K562 (cell line): ENCODE measurements at regions not wholly inside any gene's neighbourhood (a gene's known extent, or its start where the extent isn't known, plus 50 kb on each side); places are given as distances from the start of the nearest gene placed in this dataset.

Source experiments
- ATAC-seq: fragments of 200-7000 bp; cut with Tn5 transposase; 3 replicates; pipeline ENCODE4 v1.9.1; 2020; ENCODE audit warnings: moderate library complexity
- BruUV-seq: library from RNA; stranded (reverse); fragments of 400-500 nt; replicated peaks from 2 replicates; lab custom pipeline; 2021; lab: Mats Ljungman, UMichigan
- CTCF ChIA-PET: fragments of 300-600 bp; formaldehyde crosslinking; extraction: SDS; loops from one replicate; lab custom pipeline; 2021; ENCODE audit warnings: low intra/inter-chr PET ratio; lab: Yijun Ruan, JAX
- POLR2A ChIA-PET: fragments of 300-600, 350-650 bp; sonication (Branson Sonifier 250); formaldehyde crosslinking; extraction: SDS; loops from one replicate; lab custom pipeline; 2021; ENCODE audit warnings: antibody characterized with exemption, inconsistent platforms; lab: Yijun Ruan, JAX
- DNase-seq, 4 experiments: peaks; one replicate each; pipeline versions ENCODE4 v3.0.0 to v3.0.0-alpha.2; 2011 to 2018; ENCODE audit warnings: low spot score in 3 of 4, mixed read lengths in 3 of 4; ENCODE audit errors: extremely low read depth in 1 of 4
- FAIRE-seq: peaks from 2 replicates; lab custom pipeline; 2011; peaks lifted over from hg19 to GRCh38; lab: Jason Lieb, UNC
- H2AFZ ChIP-seq: 2 replicates; pipeline ENCODE4 v1.6.0; 2011; ENCODE audit warnings: low read depth, low read length, control low read depth, inconsistent platforms
- H3K27ac ChIP-seq: fragments of 200-600 bp; 3 replicates; pipeline ENCODE4 v1.8.0; 2011; ENCODE audit warnings: low read depth, mild to moderate bottlenecking, control low read depth, inconsistent platforms, low read length, moderate library complexity, mixed read lengths; ENCODE audit errors: extremely low read depth
- H3K27me3 ChIP-seq, 2 experiments: fragments of 300-600 bp in 1 of 2; 2 replicates in 1 of 2; 3 replicates in 1 of 2; pipeline versions ENCODE4 v1.6.0 to v1.8.0; 2011; ENCODE audit warnings: inconsistent platforms in 2 of 2, low read length in 2 of 2, mild to moderate bottlenecking in 1 of 2, mixed read lengths in 1 of 2, moderate library complexity in 1 of 2; ENCODE audit not compliant: control insufficient read depth in 2 of 2, insufficient read depth in 2 of 2
- H3K36me3 ChIP-seq: fragments of 300-600 bp; 3 replicates; pipeline ENCODE4 v1.8.0; 2011; ENCODE audit warnings: mild to moderate bottlenecking, low read length, inconsistent platforms; ENCODE audit not compliant: control insufficient read depth, insufficient read depth
- H3K4me1 ChIP-seq, 2 experiments: fragments of 200-600 bp in 1 of 2; replicated peaks in 1 of 2; 2 replicates in 1 of 2; 3 replicates in 1 of 2; pipeline versions ENCODE4 v1.5.1 to v1.8.0; 2011; ENCODE audit warnings: inconsistent platforms in 2 of 2, low read length in 2 of 2, mild to moderate bottlenecking in 1 of 2, mixed read lengths in 1 of 2, moderate library complexity in 1 of 2; ENCODE audit not compliant: control insufficient read depth in 2 of 2, insufficient read depth in 2 of 2
- H3K4me2 ChIP-seq: 2 replicates; pipeline ENCODE4 v1.6.1; 2011; ENCODE audit warnings: low read length, control low read depth, inconsistent platforms, mixed read lengths; ENCODE audit not compliant: insufficient read depth
- H3K4me3 ChIP-seq: fragments of 200-600 bp; sonication (generic), shearing (Covaris generic); 2 replicates; pipeline ENCODE4 v1.5.1; 2016; ENCODE audit warnings: control low read depth, inconsistent platforms
- H3K79me2 ChIP-seq: fragments of 200-600 bp; 3 replicates; pipeline ENCODE4 v1.8.0; 2011; ENCODE audit warnings: low read length, inconsistent platforms; ENCODE audit not compliant: control insufficient read depth, insufficient read depth
- H3K9ac ChIP-seq, 2 experiments: 2 replicates each; pipeline versions ENCODE4 v1.6.0 to v1.6.1; 2011; ENCODE audit warnings: low read depth in 2 of 2, low read length in 2 of 2, control low read depth in 1 of 2, inconsistent platforms in 1 of 2, mild to moderate bottlenecking in 1 of 2, mixed read lengths in 1 of 2; ENCODE audit not compliant: insufficient read depth in 1 of 2
- H3K9me1 ChIP-seq: one replicate; pipeline ENCODE4 v1.6.0; 2011; ENCODE audit warnings: inconsistent platforms, mild to moderate bottlenecking, low read length, moderate library complexity; ENCODE audit not compliant: control insufficient read depth, insufficient read depth
- H3K9me3 ChIP-seq: replicated peaks from 2 replicates; pipeline ENCODE4 v1.5.1; 2011; ENCODE audit warnings: low read depth, low read length, inconsistent platforms; ENCODE audit not compliant: control insufficient read depth, insufficient read depth
- H4K20me1 ChIP-seq: replicated peaks from 2 replicates; pipeline ENCODE4 v1.6.1; 2011; ENCODE audit warnings: low read length, inconsistent platforms, mixed read lengths; ENCODE audit not compliant: control insufficient read depth, insufficient read depth
- CBX2 ChIP-seq: fragments of 200-600 bp; sonication (generic); IDR thresholded peaks from one replicate; pipeline ENCODE4 v1.6.1; 2012; ENCODE audit warnings: mild to moderate bottlenecking, low read length, inconsistent platforms; ENCODE audit not compliant: insufficient read depth, poor library complexity, severe bottlenecking
- JUND ChIP-seq, 2 experiments: IDR thresholded peaks; 2 replicates in 1 of 2; 3 replicates in 1 of 2; pipeline ENCODE4 v1.6.1; 2011; ENCODE audit warnings: borderline replicate concordance in 2 of 2, low read depth in 2 of 2, low read length in 2 of 2, improper control_type of control experiment in 1 of 2, missing biosample characterization in 1 of 2, missing genetic modification characterization in 1 of 2, missing genetic modification reagents in 1 of 2
- KDM1A ChIP-seq, 2 experiments: fragments of 450-650 bp; IDR thresholded peaks; 2 replicates each; pipeline ENCODE4 v1.6.1; 2016; ENCODE audit warnings: mild to moderate bottlenecking in 2 of 2
- MTF1 ChIP-seq: fragments of 250-450 bp; sonication (Bioruptor Pico); IDR thresholded peaks from 2 replicates; pipeline ENCODE4 v1.9.0; 2021; ENCODE audit warnings: moderate library complexity, mild to moderate bottlenecking, inconsistent platforms, borderline replicate concordance
- NR0B1 ChIP-seq: fragments of 450-650 bp; IDR thresholded peaks from one replicate; pipeline ENCODE4 v1.6.1; 2018; ENCODE audit warnings: mild to moderate bottlenecking, moderate library complexity; ENCODE audit not compliant: partially characterized antibody
- NR3C1 ChIP-seq: sonication (generic); formaldehyde crosslinking; IDR thresholded peaks from 2 replicates; pipeline ENCODE4 v1.8.1; 2022; ENCODE audit warnings: missing genetic modification reagents
- POLR2B ChIP-seq: fragments of 450-650 bp; IDR thresholded peaks from 2 replicates; pipeline ENCODE4 v1.6.1; 2018; ENCODE audit warnings: low read depth; ENCODE audit not compliant: partially characterized antibody
- POLR3A ChIP-seq: IDR thresholded peaks from 2 replicates; pipeline ENCODE4 v1.6.1; 2011; ENCODE audit warnings: borderline replicate concordance, mild to moderate bottlenecking, moderate library complexity; ENCODE audit not compliant: insufficient read length, insufficient read depth; ENCODE audit errors: extremely low read depth
- SAFB2 ChIP-seq: fragments of 200-400 bp; formaldehyde crosslinking; IDR thresholded peaks from 2 replicates; pipeline ENCODE4 v1.6.1; 2018; ENCODE audit warnings: borderline replicate concordance, low read length, low read depth, moderate library complexity; ENCODE audit not compliant: severe bottlenecking
- SMARCE1 ChIP-seq: fragments of 450-650 bp; IDR thresholded peaks from 2 replicates; pipeline ENCODE4 v1.7.1; 2016; ENCODE audit warnings: mild to moderate bottlenecking
- STAT5B ChIP-seq: fragments of 250-450 bp; sonication (Bioruptor Pico); IDR thresholded peaks from 2 replicates; pipeline ENCODE4 v1.8.0; 2021; ENCODE audit warnings: mild to moderate bottlenecking, inconsistent platforms
- TCF7L2 ChIP-seq: fragments of 150-350 bp; IDR thresholded peaks from 2 replicates; pipeline ENCODE4 v1.6.1; 2016; ENCODE audit warnings: low read depth, mild to moderate bottlenecking, low read length, moderate library complexity
- ZNF174 ChIP-seq: fragments of 250-450 bp; sonication (Bioruptor Pico); IDR thresholded peaks from 2 replicates; pipeline ENCODE4 v1.4.0; 2020; ENCODE audit warnings: mild to moderate bottlenecking
- ZNF347 ChIP-seq: fragments of 450-650 bp; formaldehyde crosslinking; IDR thresholded peaks from 2 replicates; pipeline ENCODE4 v1.4.0; 2020; ENCODE audit warnings: low read depth, mild to moderate bottlenecking, moderate library complexity
- WGBS: fragments of 100-300 bp; shearing (Covaris generic); methylation state at CpG from one replicate; pipeline ENCODE4 v1.1.6; 2016; ENCODE audit warnings: low coverage, mixed read lengths; ENCODE audit not compliant: insufficient coverage; ENCODE audit errors: missing lambda C conversion rate; 5-methylcytosine and 5-hydroxymethylcytosine counted together
- in situ Hi-C: fragments of 300-500 bp; cut with MboI; formaldehyde crosslinking; loops from 4 replicates; pipeline ENCODE4 v1.15.0; 2018; ENCODE audit warnings: inconsistent platforms, mixed read lengths
- intact Hi-C: fragments of 100-400 bp; cut with micrococcal nuclease; formaldehyde crosslinking; loops from 2 replicates; pipeline ENCODE4 v1.14.2; 2022

GRCh38 chr20:40449144-40449690 is 239.8 kb downstream of the MAFB start:
- DNase-seq (no peak), FAIRE-seq (no peak), ATAC-seq (no peak)
- Histone ChIP-seq H3K9me3 (no peaks in the 10 kb centered on the region), H4K20me1 (no peaks in the 10 kb centered on the region), H3K4me3 (no peak overlapping the region), H3K4me1 (no peaks in the 10 kb centered on the region), H3K36me3 (no peaks in the 10 kb centered on the region), H3K79me2 (no peaks in the 10 kb centered on the region), H3K9me1 (no peaks in the 10 kb centered on the region), H2AFZ (no peak overlapping the region), H3K27ac (no peak overlapping the region), H3K9ac (no peak overlapping the region), H3K4me2 (no peak overlapping the region), H3K27me3 (peaks cover 0 to 6% of the 10 kb centered on the region in 2 experiments; a peak in 1 of 5 replicates)
- BruUV-seq: no TSS peak
- intact Hi-C loops: no loop called here
- in situ Hi-C loops: no loop called here
- TF ChIP-seq MTF1 (CRISPR knock-in tag): no peak
- TF ChIP-seq NR0B1: no peak
- TF ChIP-seq KDM1A (IDR thresholded peaks at IDR 0.05): no peak
- TF ChIP-seq POLR3A: no peak
- TF ChIP-seq ZNF174 (CRISPR knock-in tag): no peak
- no peak for TF ChIP-seq POLR2B
- TF ChIP-seq JUND (IDR thresholded peaks at IDR 0.05; ENCODE audit: borderline replicate concordance, low read depth, low read length): no peak
- no peak for TF ChIP-seq JUND (tag; IDR thresholded peaks at IDR 0.05; ENCODE audit: borderline replicate concordance, low read depth, low read length)
- TF ChIP-seq SAFB2: no peak
- TF ChIP-seq TCF7L2: no peak
- no peak for TF ChIP-seq CBX2
- TF ChIP-seq SMARCE1: no peak
- TF ChIP-seq ZNF347 (CRISPR knock-in tag): no peak
- no peak for TF ChIP-seq NR3C1 (CRISPR knock-in tag)
- TF ChIP-seq STAT5B: no peak
- ChIA-PET CTCF (no interaction called here), POLR2A (no interaction called here)
- WGBS: 0% methylated on average over 2 of the region's 2 CpGs
